WI38 (cell line): ENCODE measurements at regions not wholly inside any gene's neighbourhood (a gene's known extent, or its start where the extent isn't known, plus 50 kb on each side); places are given as distances from the start of the nearest gene placed in this dataset.
A peak's percentile ranks its signal among the peaks of the same experiment; 100 is the strongest.

Source experiments
- H3K4me3 ChIP-seq: 2 replicates; pipeline ENCODE4 v1.5.1; 2011; ENCODE audit warnings: low read depth, mild to moderate bottlenecking, control low read depth, low read length
- CTCF ChIP-seq: IDR thresholded peaks from 2 replicates; pipeline ENCODE4 v1.5.1; 2012; ENCODE audit warnings: low read depth, mild to moderate bottlenecking, control low read depth, low read length

GRCh38 chr22:22752199-22752555, 107.8 kb downstream of the GGTLC2 start:
- TF ChIP-seq CTCF = no peak
- no peak overlapping the region for H3K4me3 ChIP-seq

GRCh38 chr22:22752556-22753477, 108.4 kb downstream of the GGTLC2 start:
- no peak for TF ChIP-seq CTCF
- H3K4me3 ChIP-seq = no peak overlapping the region

- peak; percentile 40 for TF ChIP-seq CTCF
- no peak overlapping the region for H3K4me3 ChIP-seq
Measured at GRCh38 chr22:22753526-22754267, 109.3 kb downstream of the GGTLC2 start.

- no peak overlapping the region for H3K4me3 ChIP-seq
- TF ChIP-seq CTCF = no peak
Measured at GRCh38 chr22:22754268-22754657, 109.8 kb downstream of the GGTLC2 start.

- TF ChIP-seq CTCF = no peak
- no peak overlapping the region for H3K4me3 ChIP-seq
Measured at GRCh38 chr22:22754961-22755777, 110.8 kb downstream of the GGTLC2 start.

GRCh38 chr22:22755778-22756100, 111.3 kb downstream of the GGTLC2 start:
- no peak for TF ChIP-seq CTCF
- H3K4me3 ChIP-seq = no peak overlapping the region
